ENCODE measurements at regions not wholly inside any gene's neighbourhood (a gene's known extent, or its start where the extent isn't known, plus 50 kb on each side); places are given as distances from the start of the nearest gene placed in this dataset.
"Not testable (repeated sequence)": the region's sequence is repeated elsewhere in the genome, so short reads cannot be mapped to it uniquely, and the experiment has no call there.

DNA sequence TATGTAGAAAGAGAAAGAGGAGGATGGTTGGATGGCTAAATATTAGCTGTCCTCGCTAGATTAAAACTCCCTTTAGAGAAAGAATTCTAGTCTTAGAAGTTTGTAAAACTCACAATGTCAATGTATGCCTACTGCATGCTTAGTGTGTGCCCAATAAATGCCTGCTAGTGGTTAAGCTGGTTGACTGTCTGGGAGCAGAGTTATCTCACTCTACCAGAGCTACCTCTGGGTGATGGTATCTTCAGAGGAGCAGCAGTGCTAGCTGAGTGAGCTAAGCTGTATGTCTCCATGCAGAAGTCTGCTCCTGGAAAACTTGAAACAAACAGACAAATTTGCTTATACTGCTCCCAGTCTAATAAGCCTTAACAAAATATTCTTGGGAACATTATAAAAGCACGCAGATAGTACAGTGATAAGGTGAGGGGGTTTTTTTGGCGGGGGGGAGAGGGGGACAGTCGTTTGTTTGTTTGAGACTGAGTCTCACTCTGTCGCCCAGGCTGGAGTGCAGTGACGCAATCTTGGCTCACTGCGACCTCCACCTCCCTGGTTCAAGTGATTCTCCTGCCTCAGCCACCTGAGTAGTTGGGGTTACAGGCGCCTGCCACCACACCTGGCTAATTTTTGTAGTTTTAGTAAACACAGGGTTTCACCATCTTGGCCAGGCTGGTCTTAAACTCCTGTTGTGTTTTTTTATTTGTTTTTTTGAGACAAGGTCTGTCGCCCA lies 202.8 kb upstream of the TSC22D1 start:
- WGBS, 3 donors: 77 to 87% (median 77%) methylated on average over 9 of the region's 9 CpGs
- Histone ChIP-seq H3K27ac (no peak overlapping the region), H3K27me3 (ENCODE audit: insufficient read depth in 3 of 3, low read length in 2 of 3) (no peaks in the 10 kb centered on the region), H3K4me3 (no peak overlapping the region), H3K36me3 (ENCODE audit: insufficient read depth in 1 of 2, low read depth in 1 of 2) (no peaks in the 10 kb centered on the region), H3K4me1 (peaks cover 2% of the 10 kb centered on the region), H3K9me3 (no peaks in the 10 kb centered on the region)
- TF ChIP-seq, protein P1, sequence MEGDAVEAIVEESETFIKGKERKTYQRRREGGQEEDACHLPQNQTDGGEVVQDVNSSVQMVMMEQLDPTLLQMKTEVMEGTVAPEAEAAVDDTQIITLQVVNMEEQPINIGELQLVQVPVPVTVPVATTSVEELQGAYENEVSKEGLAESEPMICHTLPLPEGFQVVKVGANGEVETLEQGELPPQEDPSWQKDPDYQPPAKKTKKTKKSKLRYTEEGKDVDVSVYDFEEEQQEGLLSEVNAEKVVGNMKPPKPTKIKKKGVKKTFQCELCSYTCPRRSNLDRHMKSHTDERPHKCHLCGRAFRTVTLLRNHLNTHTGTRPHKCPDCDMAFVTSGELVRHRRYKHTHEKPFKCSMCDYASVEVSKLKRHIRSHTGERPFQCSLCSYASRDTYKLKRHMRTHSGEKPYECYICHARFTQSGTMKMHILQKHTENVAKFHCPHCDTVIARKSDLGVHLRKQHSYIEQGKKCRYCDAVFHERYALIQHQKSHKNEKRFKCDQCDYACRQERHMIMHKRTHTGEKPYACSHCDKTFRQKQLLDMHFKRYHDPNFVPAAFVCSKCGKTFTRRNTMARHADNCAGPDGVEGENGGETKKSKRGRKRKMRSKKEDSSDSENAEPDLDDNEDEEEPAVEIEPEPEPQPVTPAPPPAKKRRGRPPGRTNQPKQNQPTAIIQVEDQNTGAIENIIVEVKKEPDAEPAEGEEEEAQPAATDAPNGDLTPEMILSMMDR (IDR thresholded peaks at IDR 0.05): no peak
- intact Hi-C loops (cut with DNase I): no loop called here
- ATAC-seq (no peak), DNase-seq (no peak)

DNA sequence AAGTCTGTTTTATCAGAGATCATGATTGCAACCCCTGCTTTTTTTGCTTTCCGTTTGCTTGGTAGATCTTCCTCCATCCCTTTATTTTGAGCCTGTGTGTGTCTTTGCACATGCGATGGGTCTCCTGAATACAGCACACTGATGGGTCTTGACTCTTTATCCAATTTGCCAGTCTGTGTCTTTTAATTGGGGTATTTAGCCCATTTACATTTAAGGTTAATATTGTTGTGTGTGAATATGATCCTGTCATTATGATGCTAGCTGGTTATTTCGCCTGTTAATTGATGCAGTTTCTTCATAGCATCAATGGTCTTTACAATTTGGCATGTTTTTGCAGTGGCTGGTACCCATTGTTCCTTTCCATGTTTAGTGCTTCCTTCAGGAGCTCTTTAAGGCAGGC lies 199.2 kb upstream of the TSC22D1 start:
- H3K36me3 ChIP-seq (ENCODE audit: insufficient read depth in 1 of 2, low read depth in 1 of 2); H3K4me1 ChIP-seq; H3K4me3 ChIP-seq; H3K9me3 ChIP-seq; H3K27ac ChIP-seq; DNase-seq; H3K27me3 ChIP-seq (ENCODE audit: insufficient read depth in 3 of 3, low read length in 2 of 3); ATAC-seq; intact Hi-C loops (cut with DNase I): not testable (repeated sequence)
- WGBS, 3 donors: 91 to 96% (median 93%) methylated on average over 3 of the region's 3 CpGs

DNA sequence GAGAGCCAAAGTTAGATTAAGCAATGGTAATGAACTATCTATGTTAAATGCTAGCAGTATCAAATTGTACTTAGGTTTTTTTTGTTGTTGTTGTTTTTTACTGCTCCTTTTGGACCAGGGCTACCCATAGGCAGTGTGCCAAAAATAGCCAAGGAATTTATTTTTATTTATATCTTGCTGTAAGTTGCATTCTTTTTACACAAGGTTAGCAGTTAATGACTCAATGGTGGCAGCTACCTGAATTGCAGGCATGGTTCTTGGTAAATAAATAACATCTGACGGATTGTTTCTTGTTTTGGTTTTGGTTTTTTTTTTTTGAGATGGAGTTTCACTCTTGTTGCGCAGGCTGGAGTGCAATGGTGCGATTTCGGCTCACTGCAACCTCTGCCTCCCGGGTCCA lies 194.8 kb upstream of the TSC22D1 start:
- 91 to 94% (median 93%) methylated on average over 5 of the region's 5 CpGs for WGBS, 3 donors
- Histone ChIP-seq H3K36me3 (ENCODE audit: insufficient read depth in 1 of 2, low read depth in 1 of 2) (no peaks in the 10 kb centered on the region), H3K27ac (no peak overlapping the region), H3K4me1 (no peaks in the 10 kb centered on the region), H3K4me3 (no peak overlapping the region), H3K27me3 (ENCODE audit: insufficient read depth in 3 of 3, low read length in 2 of 3) (no peaks in the 10 kb centered on the region), H3K9me3 (no peaks in the 10 kb centered on the region)
- TF ChIP-seq, protein P1 (IDR thresholded peaks at IDR 0.05): no peak
- intact Hi-C loops (cut with DNase I): no loop called here
- DNase-seq (no peak), ATAC-seq (no peak)

GRCh38 chr13:44769686-44770085 lies 193.6 kb upstream of the TSC22D1 start:
- Histone ChIP-seq H3K36me3 (ENCODE audit: insufficient read depth in 1 of 2, low read depth in 1 of 2) (no peaks in the 10 kb centered on the region), H3K27me3 (ENCODE audit: insufficient read depth in 3 of 3, low read length in 2 of 3) (no peaks in the 10 kb centered on the region), H3K27ac (no peak overlapping the region), H3K4me1 (no peaks in the 10 kb centered on the region), H3K9me3 (no peaks in the 10 kb centered on the region), H3K4me3 (no peak overlapping the region)
- DNase-seq (no peak), ATAC-seq (no peak)
- intact Hi-C loops (cut with DNase I): no loop called here
- 66 to 74% (median 71%) methylated on average over 3 of the region's 3 CpGs for WGBS, 3 donors
- TF ChIP-seq, protein P1 (IDR thresholded peaks at IDR 0.05): no peak

DNA sequence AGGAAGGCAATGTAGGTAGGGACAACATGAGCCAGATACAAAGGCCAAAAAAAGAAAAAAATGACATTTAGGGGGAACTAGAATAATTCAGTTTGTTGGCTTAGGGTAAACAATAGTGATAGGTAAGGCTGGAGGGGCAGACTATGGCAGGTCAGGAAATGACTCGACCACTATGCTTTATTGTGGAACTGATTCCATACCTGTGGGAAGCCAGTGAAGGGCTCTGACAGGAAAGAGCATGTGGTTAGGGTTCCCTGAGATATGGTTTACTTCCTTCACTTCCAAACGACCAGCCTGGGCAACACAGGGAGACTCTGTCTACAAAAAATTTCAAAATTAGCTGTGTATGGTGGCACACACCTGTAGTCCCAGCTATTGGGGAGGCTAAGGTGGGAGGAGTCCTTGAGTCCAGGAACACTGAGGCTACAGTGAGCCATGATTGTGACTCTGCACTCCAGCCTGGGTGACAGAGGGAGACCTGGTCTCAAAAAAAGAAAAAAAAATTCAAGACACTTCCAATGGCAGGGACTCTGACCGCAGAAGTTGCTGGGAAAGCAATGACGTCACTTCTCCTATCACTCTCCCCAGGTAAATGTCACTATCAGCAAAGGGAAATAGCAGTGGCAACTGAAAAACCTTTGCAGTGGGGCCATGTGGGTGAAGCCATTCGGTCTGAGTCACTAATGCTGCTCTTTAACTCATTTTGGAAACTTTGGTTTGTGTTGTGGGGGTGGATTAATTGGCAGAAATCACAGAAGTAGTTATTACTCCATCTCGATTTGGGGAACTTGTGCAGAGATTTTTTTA lies 192.8 kb upstream of the TSC22D1 start:
- 67 to 71% (median 69%) methylated on average over 6 of the region's 6 CpGs for WGBS, 3 donors
- H3K4me1 ChIP-seq: no peaks in the 10 kb centered on the region
- no peak overlapping the region for H3K27ac ChIP-seq
- no peaks in the 10 kb centered on the region for H3K9me3 ChIP-seq
- DNase-seq: no peak
- TF ChIP-seq, protein P1 (IDR thresholded peaks at IDR 0.05): no peak
- no peak overlapping the region for H3K4me3 ChIP-seq
- intact Hi-C loops (cut with DNase I): no loop called here
- H3K36me3 ChIP-seq (ENCODE audit: insufficient read depth in 1 of 2, low read depth in 1 of 2): no peaks in the 10 kb centered on the region
- ATAC-seq: no peak
- H3K27me3 ChIP-seq (ENCODE audit: insufficient read depth in 3 of 3, low read length in 2 of 3): no peaks in the 10 kb centered on the region
